K562 (cell line): ENCODE measurements at regions not wholly inside any gene's neighbourhood (a gene's known extent, or its start where the extent isn't known, plus 50 kb on each side); places are given as distances from the start of the nearest gene placed in this dataset.

Experiments
- ARID1B ChIP-seq: fragments of 450-650 bp; IDR thresholded peaks from 2 replicates; pipeline ENCODE4 v1.6.1; 2016; ENCODE audit warnings: antibody characterized with exemption, mild to moderate bottlenecking, inconsistent platforms
- CBX1 ChIP-seq: sonication (generic); IDR thresholded peaks from 2 replicates; pipeline ENCODE4 v1.6.1; 2016; ENCODE audit warnings: antibody characterized with exemption, low read depth, mild to moderate bottlenecking
- E2F5 ChIP-seq: sonication (generic); formaldehyde crosslinking; IDR thresholded peaks from 2 replicates; pipeline ENCODE4 v1.8.0; 2022; ENCODE audit warnings: mild to moderate bottlenecking, missing genetic modification reagents
- EHMT2 ChIP-seq: fragments of 450-650 bp; IDR thresholded peaks from 2 replicates; pipeline ENCODE4 v1.6.1; 2018; ENCODE audit warnings: antibody characterized with exemption
- FOXP1 ChIP-seq: sonication (generic); formaldehyde crosslinking; IDR thresholded peaks from 2 replicates; pipeline ENCODE4 v1.8.0; 2022; ENCODE audit warnings: mild to moderate bottlenecking, missing genetic modification reagents
- KLF1 ChIP-seq: fragments of 450-650 bp; IDR thresholded peaks from 2 replicates; pipeline ENCODE4 v1.6.1; 2016; ENCODE audit warnings: missing genetic modification characterization, missing compliant biosample characterization
- MXI1 ChIP-seq: IDR thresholded peaks from 2 replicates; pipeline ENCODE4 v1.6.1; 2011; ENCODE audit warnings: low read depth, mild to moderate bottlenecking, improper control_type of control experiment, low read length
- MYC ChIP-seq, 2 experiments: fragments of 250-450 bp in 1 of 2; sonication (Bioruptor Pico) in 1 of 2; IDR thresholded peaks; 2 replicates each; pipeline versions ENCODE4 v1.5.1 to v1.6.1; 2012 to 2021; ENCODE audit warnings: low read depth in 2 of 2, borderline replicate concordance in 1 of 2, improper control_type of control experiment in 1 of 2, low read length in 1 of 2, mild to moderate bottlenecking in 1 of 2, moderate library complexity in 1 of 2
- RBM14 ChIP-seq: fragments of 200-400 bp; formaldehyde crosslinking; IDR thresholded peaks from 2 replicates; pipeline ENCODE4 v1.6.1; 2018; ENCODE audit warnings: low read depth, mild to moderate bottlenecking, low read length, moderate library complexity, borderline replicate concordance; ENCODE audit not compliant: insufficient read depth
- RBM15 ChIP-seq: fragments of 200-400 bp; formaldehyde crosslinking; IDR thresholded peaks from 2 replicates; pipeline ENCODE4 v1.6.1; 2018; ENCODE audit warnings: mild to moderate bottlenecking, low read length, moderate library complexity; ENCODE audit not compliant: insufficient read depth
- SMARCA5 ChIP-seq: fragments of 450-650 bp; IDR thresholded peaks from 2 replicates; pipeline ENCODE4 v1.6.1; 2016
- WHSC1 ChIP-seq: IDR thresholded peaks from one replicate; pipeline ENCODE4 v1.6.1; 2012; ENCODE audit warnings: low read length, control low read depth, inconsistent platforms
- TF ChIP-seq, protein P1 (sequence below): IDR thresholded peaks from 2 replicates; pipeline ENCODE4 v1.6.1; 2014; ENCODE audit warnings: antibody characterized with exemption
- TF ChIP-seq, protein P2 (sequence below): fragments of 450-650 bp; IDR thresholded peaks from 2 replicates; pipeline ENCODE4 v1.6.1; 2016; ENCODE audit warnings: low read depth, mild to moderate bottlenecking, moderate library complexity
- TF ChIP-seq, protein P3 (sequence below): fragments of 450-650 bp; IDR thresholded peaks from 2 replicates; pipeline ENCODE4 v1.6.1; 2016; ENCODE audit warnings: mild to moderate bottlenecking, moderate library complexity

GRCh38 chr6:14212020-14212419 is 94.4 kb downstream of the CD83 start (continued):
- TF ChIP-seq, protein P1, sequence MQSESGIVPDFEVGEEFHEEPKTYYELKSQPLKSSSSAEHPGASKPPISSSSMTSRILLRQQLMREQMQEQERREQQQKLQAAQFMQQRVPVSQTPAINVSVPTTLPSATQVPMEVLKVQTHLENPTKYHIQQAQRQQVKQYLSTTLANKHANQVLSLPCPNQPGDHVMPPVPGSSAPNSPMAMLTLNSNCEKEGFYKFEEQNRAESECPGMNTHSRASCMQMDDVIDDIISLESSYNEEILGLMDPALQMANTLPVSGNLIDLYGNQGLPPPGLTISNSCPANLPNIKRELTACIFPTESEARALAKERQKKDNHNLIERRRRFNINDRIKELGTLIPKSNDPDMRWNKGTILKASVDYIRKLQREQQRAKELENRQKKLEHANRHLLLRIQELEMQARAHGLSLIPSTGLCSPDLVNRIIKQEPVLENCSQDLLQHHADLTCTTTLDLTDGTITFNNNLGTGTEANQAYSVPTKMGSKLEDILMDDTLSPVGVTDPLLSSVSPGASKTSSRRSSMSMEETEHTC = no peak
- TF ChIP-seq ARID1B (peak; percentile 2; the same call in 1 of the 2 replicates), CBX1 (no peak), RBM15 (no peak), RBM14 (no peak), EHMT2 (no peak), KLF1 (no peak), E2F5 (CRISPR knock-in tag) (0 out of 2 replicates have a peak, but pooled peaks have one; percentile 41), FOXP1 (CRISPR knock-in tag) (no peak), MYC (IDR thresholded peaks at IDR 0.05; ENCODE audit: low read depth, low read length) (no peak), MYC (CRISPR knock-in tag; IDR thresholded peaks at IDR 0.05; ENCODE audit: borderline replicate concordance, low read depth) (no peak), MXI1 (no peak), SMARCA5 (no peak), WHSC1 (no peak)
- TF ChIP-seq, protein P2, sequence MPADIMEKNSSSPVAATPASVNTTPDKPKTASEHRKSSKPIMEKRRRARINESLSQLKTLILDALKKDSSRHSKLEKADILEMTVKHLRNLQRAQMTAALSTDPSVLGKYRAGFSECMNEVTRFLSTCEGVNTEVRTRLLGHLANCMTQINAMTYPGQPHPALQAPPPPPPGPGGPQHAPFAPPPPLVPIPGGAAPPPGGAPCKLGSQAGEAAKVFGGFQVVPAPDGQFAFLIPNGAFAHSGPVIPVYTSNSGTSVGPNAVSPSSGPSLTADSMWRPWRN = no peak
- TF ChIP-seq, protein P3, sequence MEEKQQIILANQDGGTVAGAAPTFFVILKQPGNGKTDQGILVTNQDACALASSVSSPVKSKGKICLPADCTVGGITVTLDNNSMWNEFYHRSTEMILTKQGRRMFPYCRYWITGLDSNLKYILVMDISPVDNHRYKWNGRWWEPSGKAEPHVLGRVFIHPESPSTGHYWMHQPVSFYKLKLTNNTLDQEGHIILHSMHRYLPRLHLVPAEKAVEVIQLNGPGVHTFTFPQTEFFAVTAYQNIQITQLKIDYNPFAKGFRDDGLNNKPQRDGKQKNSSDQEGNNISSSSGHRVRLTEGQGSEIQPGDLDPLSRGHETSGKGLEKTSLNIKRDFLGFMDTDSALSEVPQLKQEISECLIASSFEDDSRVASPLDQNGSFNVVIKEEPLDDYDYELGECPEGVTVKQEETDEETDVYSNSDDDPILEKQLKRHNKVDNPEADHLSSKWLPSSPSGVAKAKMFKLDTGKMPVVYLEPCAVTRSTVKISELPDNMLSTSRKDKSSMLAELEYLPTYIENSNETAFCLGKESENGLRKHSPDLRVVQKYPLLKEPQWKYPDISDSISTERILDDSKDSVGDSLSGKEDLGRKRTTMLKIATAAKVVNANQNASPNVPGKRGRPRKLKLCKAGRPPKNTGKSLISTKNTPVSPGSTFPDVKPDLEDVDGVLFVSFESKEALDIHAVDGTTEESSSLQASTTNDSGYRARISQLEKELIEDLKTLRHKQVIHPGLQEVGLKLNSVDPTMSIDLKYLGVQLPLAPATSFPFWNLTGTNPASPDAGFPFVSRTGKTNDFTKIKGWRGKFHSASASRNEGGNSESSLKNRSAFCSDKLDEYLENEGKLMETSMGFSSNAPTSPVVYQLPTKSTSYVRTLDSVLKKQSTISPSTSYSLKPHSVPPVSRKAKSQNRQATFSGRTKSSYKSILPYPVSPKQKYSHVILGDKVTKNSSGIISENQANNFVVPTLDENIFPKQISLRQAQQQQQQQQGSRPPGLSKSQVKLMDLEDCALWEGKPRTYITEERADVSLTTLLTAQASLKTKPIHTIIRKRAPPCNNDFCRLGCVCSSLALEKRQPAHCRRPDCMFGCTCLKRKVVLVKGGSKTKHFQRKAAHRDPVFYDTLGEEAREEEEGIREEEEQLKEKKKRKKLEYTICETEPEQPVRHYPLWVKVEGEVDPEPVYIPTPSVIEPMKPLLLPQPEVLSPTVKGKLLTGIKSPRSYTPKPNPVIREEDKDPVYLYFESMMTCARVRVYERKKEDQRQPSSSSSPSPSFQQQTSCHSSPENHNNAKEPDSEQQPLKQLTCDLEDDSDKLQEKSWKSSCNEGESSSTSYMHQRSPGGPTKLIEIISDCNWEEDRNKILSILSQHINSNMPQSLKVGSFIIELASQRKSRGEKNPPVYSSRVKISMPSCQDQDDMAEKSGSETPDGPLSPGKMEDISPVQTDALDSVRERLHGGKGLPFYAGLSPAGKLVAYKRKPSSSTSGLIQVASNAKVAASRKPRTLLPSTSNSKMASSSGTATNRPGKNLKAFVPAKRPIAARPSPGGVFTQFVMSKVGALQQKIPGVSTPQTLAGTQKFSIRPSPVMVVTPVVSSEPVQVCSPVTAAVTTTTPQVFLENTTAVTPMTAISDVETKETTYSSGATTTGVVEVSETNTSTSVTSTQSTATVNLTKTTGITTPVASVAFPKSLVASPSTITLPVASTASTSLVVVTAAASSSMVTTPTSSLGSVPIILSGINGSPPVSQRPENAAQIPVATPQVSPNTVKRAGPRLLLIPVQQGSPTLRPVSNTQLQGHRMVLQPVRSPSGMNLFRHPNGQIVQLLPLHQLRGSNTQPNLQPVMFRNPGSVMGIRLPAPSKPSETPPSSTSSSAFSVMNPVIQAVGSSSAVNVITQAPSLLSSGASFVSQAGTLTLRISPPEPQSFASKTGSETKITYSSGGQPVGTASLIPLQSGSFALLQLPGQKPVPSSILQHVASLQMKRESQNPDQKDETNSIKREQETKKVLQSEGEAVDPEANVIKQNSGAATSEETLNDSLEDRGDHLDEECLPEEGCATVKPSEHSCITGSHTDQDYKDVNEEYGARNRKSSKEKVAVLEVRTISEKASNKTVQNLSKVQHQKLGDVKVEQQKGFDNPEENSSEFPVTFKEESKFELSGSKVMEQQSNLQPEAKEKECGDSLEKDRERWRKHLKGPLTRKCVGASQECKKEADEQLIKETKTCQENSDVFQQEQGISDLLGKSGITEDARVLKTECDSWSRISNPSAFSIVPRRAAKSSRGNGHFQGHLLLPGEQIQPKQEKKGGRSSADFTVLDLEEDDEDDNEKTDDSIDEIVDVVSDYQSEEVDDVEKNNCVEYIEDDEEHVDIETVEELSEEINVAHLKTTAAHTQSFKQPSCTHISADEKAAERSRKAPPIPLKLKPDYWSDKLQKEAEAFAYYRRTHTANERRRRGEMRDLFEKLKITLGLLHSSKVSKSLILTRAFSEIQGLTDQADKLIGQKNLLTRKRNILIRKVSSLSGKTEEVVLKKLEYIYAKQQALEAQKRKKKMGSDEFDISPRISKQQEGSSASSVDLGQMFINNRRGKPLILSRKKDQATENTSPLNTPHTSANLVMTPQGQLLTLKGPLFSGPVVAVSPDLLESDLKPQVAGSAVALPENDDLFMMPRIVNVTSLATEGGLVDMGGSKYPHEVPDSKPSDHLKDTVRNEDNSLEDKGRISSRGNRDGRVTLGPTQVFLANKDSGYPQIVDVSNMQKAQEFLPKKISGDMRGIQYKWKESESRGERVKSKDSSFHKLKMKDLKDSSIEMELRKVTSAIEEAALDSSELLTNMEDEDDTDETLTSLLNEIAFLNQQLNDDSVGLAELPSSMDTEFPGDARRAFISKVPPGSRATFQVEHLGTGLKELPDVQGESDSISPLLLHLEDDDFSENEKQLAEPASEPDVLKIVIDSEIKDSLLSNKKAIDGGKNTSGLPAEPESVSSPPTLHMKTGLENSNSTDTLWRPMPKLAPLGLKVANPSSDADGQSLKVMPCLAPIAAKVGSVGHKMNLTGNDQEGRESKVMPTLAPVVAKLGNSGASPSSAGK = no peak
